ENCODE measurements at regions not wholly inside any gene's neighbourhood (a gene's known extent, or its start where the extent isn't known, plus 50 kb on each side); places are given as distances from the start of the nearest gene placed in this dataset.
"Not testable (repeated sequence)": the region's sequence is repeated elsewhere in the genome, so short reads cannot be mapped to it uniquely, and the experiment has no call there.

DNA sequence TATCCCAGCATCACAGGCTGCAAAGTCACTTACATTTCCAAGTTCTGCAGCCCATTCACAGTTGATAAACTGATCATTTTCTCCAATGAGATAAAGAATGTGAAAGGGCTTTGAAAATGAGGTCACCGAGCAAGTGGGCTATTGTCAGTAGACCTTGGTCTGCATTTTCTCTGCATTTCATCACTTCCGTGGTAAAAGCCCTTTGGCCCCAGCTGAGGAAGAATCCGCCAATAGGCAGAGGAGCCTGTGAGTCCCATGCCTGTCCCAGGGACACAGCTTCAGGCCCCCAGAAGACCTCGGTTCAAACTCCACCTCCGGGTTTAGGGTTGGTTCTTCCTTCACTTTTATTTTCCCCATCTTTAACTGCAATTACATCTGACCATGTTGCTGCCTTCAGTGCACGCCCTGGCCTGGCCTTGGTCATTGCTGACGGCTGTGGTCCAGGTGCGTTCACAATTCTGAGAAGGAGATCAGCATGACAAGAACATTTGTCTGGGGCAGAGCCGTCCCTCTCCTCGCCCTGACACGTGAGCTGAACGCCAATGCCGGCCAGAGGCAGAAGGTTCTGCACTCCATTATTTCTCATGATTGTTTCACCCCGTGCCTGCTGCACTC, 292.5 kb downstream of the TCERG1L start:
- no peak for DNase-seq

GRCh38 chr10:131019696-131020095, 291.8 kb downstream of the TCERG1L start:
- DNase-seq, result no peak

DNA sequence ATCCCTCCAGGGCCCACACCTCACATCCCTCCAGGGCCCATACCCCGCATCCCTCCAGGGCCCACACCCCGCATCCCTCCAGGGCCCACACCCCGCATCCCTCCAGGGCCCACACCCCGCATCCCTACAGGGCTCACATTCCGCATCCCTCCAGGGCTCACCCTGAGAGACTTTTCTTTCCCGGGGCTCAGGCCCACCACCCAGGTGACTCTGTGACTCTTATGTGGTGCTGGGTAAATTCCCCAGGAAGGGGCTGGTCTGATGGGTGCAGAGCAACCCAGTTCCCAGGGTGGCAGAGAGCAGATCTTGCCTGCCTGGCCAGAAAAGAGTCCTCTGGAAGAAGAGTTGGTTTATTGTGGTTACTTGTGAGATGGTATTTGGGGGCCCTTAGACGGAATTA, 290.7 kb downstream of the TCERG1L start:
- no peak for DNase-seq

DNA sequence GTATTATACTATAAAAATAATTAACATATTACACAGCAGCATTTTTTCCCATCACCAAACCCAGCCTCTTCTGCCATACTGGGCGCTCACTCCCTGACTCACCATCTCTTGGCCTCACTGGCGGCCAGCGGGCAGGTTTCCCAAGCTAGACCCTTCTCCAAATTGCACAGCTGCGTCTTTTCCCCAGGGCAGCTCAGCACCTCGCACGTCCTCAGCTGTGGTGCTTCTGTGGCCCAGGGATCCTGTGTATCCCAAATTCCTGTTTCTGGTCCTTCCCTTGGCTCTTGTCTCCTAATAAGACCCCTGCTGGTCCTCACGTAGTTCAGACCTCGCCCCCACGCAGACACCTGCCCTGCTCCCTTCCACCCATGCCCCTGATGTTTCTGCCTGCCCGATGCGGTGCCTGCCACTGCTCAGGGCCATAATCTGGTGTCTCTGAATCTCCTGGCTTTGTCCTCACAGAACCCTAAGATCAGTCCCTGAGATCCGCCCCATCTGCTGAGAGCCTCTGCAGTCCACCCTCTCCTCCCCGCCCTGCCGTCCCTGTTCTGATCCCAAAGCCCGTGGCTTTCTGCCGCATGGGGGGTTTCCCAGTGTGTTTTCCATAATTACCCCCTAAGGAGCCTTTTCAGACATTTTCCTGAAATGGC, 290.1 kb downstream of the TCERG1L start:
- no peak for DNase-seq

DNA sequence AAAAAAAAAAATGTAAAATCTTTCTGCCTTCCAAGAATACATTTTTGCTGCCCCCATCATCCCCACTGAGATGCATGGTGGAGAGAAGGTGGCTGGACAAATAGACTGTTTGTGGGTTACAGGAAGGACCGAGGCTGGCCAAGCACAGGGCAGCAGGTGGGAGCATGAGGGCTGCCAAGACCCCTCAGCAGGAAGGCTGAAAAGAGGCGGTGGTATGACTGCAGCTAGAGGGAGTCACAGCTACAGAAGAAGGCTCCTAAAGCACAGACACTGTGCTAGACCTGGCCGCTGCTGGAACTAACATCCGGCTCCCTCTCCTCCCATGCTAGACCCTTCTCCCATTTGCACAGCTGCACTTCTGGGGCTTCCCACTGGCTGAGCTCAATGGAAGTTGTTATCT, 289.6 kb downstream of the TCERG1L start:
- no peak for DNase-seq

GRCh38 chr10:131022369-131022768, 289.2 kb downstream of the TCERG1L start:
- DNase-seq, result no peak

DNA sequence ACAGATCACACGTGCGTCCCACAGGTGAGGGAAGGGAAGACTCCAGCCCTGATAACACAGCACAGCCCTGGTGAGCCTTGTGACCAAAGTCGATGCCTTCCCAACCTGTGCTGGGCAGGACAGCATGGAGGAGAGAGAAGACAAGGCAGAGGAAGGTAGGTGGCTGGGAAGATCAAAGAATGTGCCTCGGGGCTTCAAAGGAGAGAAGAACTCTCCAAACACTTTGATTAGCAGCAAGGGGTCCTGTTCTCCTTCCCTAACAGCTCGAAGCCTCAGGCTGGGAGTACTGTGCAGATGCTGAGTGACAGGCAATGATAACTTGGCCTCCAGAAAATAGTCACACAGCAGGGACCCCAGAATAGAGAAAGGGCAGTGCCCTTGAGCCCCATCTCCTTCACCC, 288.5 kb downstream of the TCERG1L start:
- no peak for DNase-seq

DNA sequence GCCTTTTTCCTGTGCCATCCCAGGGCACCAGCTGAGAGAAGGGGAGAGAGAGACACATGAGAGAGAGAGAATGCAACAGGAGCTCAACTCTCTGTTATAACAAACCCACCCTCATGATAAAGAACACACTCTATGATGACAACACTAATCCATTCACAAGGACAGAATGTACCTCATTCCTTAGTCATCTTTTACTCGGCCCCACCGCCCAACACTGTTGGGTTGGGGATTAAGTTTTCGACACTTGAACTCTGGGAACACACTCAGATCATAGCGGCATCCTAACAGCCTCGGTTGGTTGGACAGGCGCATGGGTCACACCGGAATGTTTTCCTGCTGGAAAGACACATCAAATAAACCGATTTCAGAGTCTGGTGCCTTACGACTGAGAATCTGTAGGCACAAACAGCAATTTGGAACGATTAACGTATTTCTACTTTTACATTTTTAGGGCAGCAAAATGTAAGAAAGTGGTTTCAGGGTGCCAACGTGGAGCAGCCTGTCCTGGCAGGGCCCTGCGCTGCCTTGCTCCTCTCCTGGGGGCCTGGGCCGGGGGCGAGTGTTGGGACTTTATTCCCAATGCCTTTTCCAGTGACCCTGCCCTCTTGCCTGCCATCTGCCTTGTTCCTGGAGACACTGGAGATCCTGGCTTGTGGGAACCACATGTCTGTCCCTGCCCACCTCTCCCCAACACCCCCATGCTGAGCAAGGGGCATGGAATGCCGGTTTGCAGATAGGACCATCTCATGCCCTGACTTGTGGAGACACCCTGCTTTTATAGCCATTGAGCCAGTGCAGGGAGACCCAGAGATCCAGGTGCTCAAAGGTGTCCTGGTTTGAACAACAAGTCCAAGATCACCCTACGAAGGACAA, 287.0 kb downstream of the TCERG1L start:
- DNase-seq, result no peak

DNA sequence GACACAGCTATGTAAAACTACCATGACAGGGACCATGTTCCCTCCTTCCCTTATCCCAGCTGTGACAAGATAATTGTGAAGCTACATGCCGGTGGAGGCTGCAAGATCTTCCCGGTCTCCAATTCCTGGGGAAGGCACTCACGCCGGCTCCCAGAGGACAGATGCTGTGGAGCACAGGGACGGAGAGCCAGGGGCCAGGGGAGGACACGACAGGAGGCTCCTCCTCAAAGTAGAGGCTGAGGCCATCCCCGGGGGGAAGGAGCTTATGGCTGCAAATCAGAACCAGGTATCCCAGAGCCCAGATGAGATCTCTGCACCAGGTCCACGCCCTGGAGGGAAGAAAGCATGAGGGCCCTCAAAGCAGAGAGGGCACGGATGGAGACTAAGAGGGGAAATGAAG, 286.2 kb downstream of the TCERG1L start:
- DNase-seq, result no peak

- DNase-seq, result no peak
These were observed 284.3 kb downstream of the TCERG1L start for GRCh38 chr10:131027256-131027655.

DNA sequence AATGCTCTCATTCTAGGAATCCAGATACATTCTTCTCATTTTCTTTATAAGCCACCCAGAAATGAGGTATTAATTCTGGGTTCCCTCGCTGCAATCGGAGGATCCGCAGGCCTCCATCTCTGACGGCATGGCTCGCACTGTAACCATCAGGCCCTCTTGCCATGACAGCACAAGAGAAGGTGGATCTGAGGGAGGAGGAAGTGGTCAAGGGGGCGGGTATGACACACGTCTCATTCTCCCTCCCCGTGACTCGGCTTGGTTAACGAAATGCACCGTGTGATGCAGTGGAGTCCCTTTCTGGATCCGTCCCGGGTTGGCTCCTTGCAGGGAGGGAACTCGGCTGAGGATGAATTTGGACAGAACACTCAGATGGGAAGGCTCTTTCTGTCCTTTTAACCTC, 280.2 kb downstream of the TCERG1L start:
- DNase-seq, result no peak

DNA sequence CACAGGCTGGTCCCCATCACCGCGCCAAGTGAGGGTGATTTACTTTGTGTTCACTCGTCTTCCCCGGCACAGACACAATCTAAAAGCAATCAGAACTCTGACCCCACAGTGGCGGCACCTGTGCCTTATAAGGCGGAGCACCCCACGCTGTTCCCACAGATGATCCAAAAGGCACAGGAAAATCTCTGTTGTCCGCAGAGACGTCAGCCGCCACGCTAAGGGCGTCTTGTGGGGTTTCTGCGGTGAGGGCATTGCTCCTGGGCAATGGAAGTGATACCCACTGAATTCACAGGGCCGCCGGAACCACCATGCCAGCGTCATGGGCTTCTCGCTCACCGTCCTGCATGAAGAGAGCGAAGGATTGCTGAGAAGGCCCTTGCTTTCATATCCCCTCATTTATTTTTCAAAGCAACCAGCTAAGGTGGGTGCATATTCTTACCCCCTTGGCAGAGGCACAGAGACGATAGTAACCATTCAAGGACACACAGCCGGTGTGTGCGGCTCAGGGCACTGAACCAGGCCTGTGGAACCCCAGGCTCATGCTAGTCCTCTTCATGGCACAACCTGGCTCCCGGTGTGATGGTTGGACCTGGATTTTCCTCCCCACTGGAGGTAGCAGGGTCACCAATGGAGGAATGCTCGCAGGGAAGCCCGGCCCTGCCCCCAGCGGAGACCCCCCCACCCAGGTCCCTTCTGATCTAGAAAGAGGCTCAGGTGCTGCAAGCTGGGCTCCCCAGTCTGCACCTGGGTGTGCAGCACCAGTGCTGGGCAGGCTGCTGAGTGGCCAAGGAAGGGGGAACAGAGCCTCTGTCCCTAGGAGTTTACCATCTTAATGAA, 279.0 kb downstream of the TCERG1L start:
- no peak for DNase-seq

- no peak for DNase-seq
These were observed 278.1 kb downstream of the TCERG1L start for GRCh38 chr10:131033166-131034085.

GRCh38 chr10:131034451-131034850, 277.1 kb downstream of the TCERG1L start:
- DNase-seq, result no peak

DNA sequence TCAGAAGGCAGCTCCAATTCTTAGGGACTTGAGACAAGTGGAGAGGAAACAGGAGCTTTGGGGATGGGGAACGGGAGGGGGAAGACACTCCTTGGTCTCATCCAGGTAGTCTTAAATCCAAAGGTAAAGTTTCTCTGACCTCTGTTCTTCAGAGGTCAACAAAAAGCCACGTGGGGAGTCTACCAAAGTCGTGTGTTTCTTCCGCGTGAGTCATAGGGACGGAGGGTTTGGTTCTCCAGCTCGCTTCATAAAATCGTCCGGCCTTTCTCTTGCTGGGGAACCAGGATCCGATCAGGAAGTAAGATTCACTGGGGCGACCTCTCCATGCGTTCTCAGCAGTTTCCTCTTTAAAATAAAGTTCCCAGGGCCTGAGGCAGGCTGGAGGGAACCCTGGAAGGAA, 275.7 kb downstream of the TCERG1L start:
- no peak for DNase-seq

DNA sequence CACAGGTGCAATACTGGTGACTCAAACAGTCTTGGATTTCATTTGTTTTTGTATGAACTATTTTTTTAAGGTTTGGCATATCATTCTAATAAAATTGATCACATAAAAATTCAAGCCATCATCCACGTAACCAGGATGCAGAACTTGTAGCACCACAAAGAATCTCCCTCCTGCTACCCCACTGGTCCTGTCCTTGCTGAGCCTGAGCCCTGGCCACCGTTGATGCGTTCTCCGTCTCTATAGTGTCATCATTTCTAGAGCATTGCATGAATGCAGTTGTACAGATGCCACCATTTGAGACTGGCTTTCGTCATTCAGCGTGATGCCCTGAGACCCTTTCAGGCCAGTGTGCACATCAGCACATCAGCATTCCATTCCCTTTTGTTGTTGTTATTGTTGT, 273.5 kb downstream of the TCERG1L start:
- no peak for DNase-seq

DNA sequence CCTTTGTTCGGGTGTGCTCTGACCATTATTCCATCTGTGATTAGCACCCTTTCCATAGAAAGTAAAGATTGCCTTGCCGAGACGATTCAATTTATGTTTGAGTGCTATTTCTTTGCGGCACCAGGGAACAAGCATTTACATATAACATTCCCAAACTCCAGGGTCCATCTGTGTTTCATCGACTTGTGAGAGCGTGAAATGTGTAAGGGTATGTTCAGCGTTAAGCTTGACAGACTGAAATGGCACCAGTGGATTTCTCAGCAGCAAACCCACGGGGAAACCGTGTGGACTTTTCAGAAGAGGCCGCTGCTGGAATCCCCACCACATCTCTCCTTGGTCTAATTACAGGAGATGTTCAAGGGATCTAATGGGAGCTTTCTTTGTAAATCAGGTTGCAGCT, 270.5 kb downstream of the TCERG1L start:
- DNase-seq, result no peak

- DNase-seq, result no peak
These were observed 270.1 kb downstream of the TCERG1L start for GRCh38 chr10:131041441-131041840.

- not testable (repeated sequence) for DNase-seq
These were observed 269.5 kb downstream of the TCERG1L start for GRCh38 chr10:131042015-131042414.

Measured in NCI-H1694 treated with DMSO at 0.1 percent for 48 hours (cell line).